NCI-H146 treated with DMSO at 0.1 percent for 48 hours (cell line): ENCODE measurements at regions not wholly inside any gene's neighbourhood (a gene's known extent, or its start where the extent isn't known, plus 50 kb on each side); places are given as distances from the start of the nearest gene placed in this dataset.

ENCODE experiments used
- DNase-seq: peaks from one replicate; lab custom pipeline; 2025; ENCODE audit not compliant: unreplicated experiment; lab: John Stamatoyannopoulos, UW

DNA sequence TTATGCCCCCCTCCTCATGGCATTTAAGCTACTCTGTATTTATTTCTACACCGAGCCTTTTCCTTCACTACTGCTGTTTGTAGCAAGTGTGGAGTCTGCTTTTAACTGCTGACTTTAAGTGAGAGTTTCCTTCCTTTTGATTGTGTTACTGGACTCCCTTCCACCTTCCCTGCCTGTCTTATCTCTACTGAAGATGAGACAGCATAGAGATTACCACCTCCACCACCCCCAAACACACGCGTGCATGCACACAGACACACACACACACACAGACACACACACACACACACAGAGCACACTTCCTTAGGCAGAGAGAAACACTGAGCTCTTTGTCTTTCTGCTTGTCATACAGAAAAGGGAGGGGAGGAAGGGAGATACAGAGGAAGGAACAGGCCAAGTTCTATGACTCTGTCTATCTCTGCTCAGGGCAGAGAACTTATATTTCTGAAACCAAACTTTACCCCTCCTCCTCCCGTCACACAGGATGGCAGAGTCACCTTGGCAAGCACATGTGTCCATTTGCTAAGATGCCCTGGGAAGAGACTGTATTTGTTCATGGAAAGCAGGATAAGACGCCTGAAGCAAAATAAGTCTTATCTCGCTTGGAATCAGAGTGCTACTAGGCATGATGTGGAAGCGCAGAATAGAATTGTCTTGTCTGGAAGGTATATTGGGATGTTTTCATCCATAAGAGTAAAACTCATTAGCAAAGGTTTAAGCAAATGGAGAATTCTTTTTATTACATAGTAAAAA lies 81.8 kb upstream of the CAV2 start:
- DNase-seq = no peak

DNA sequence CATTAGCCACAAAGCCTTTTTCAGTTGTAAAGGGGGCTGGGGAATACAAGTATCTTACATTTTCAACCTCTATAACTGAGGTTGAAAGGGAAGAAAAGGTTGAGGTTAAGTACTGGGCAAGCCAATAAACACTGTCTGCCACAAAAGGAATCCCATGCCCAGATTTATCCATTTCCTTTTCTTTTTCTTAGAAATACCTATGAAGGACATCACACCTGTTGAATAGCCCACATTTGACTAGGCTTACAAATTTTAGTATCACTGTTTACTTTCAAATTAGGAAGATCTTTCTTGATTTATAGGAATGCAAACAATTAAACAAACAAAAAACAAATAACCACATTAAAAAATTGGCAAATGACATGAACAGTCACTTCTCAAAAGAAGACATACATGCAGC lies 81.0 kb upstream of the CAV2 start:
- DNase-seq = no peak

DNA sequence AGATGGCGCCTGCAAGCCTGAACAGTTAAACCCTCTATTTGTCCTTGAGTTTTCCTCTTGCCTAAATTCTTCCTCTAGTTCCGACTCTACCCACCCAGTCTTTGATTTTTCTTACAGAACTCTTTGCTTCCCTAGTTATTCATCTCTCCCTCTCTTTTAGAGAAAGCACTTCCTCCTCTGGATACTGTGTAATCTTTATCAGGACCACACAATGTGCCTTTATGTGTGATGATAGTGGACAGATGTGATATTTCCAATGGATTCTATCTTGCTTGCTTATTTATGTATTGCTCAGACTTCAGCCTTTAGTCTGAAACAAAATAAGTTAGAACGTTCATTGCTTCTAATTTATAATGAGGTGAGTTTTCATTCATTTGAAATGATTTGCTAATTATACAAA lies 79.5 kb upstream of the CAV2 start:
- no peak for DNase-seq

DNA sequence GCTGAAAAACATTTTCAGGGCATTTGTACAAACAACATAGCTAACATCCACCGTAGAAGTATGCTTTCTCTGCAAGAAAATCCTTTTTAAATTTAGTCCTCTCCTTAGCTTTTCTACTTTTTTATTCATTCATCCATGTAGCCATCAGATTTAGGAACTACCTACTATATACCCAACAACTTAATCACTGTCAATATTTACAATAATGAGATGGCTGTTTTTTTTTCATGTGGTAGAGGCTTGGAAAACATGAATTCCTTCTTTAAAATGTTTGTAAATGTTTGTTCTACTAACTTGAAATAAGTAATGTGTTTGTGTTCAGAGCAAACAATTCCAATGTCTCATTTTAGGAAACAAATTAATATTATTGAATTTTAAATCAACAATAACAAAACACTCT lies 78.2 kb upstream of the CAV2 start:
- no peak for DNase-seq

DNA sequence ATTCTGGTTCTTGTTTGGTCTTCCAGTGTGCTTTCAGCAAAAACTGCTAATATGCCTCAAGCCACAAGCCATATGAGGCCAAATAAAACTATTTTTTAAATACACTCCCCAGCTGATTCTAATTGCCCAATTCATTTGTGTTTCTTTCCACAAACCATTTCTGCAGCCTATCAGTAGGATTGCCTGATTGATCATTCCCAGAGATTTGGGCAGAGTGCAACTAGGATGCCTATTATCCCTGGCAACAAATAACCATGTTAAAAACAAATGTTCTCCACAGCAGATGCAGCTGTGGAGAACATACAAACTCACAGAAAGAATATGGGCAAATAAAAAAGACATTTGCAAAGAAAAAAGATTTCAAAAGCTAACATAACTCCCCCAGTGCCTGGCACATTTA lies 76.9 kb upstream of the CAV2 start:
- DNase-seq = no peak

DNA sequence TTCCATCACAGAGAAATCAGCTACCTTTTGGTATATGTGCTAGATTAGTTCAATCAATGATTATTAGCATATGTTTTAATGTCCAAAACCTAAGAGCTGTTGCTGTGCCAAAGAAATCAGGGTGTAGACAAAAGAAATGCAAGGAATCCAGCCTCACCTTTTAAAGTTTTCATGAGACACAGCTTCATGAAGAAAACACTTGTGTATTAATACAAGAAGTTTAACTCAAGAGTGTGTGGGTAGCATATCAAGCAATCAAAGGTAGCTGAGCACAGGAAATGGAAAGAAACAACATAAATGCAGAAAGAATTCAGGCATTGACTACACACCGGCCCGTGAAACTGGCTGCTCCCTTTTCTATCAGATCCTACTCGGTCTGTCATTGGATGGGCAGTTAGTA lies 76.0 kb upstream of the CAV2 start:
- DNase-seq = no peak

DNA sequence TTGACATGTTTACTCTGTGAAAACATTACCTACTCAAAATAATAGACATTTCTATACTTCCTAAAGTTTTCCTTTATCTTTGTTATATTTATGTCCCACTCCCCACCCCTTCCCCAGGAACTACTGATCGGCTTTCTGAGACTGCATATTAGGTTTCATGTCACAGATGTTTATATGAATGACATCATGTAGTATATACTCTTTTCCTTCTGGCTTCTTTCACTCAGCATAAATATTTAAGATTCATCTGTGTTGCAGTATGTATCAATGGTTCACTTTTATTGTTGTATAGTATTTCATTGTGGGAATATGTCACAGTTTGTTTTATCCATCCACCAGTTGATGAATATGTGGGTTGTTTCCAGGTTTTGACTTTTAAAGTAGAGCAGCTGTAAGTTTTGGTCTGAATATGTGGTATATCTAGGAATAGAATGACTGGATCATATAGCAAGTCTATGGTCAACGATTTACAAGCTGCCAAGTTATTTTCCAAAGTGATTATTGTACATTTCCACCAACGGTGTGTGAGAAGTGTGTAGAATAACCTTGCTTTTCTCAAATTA lies 73.8 kb upstream of the CAV2 start:
- no peak for DNase-seq

DNA sequence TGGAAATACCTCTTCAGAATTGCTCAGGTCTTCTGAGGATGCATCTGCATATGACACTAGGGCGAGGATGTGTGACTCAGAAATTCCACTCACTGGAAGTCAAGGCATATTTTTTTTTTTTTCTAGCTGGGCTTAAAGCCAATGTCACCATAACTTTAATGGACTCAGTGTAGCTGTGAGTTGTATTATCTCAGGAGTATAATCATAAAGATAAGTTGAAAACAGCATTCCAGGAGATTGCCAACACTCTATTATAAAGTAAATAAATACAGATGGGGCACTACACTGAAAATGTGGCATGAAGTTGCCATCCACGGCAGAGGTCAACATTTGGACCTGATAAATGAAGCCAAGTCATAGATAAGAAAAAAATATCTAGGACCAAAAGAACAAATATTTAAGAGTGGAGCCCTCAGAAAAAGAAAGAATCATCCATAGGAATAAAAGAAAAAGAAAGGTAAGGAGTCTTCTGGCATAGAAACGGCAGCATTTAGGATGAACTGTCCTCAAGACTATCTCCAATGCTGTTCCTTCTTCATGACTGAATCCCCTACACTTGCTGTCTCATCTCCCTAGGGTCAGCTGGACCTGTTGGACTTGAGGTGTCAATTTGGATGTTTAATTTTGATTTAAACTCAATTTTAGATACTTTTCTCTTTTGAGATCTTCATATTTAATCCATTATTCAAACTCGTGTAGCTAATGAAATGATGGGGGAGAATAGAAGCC lies 72.9 kb upstream of the CAV2 start:
- no peak for DNase-seq

DNA sequence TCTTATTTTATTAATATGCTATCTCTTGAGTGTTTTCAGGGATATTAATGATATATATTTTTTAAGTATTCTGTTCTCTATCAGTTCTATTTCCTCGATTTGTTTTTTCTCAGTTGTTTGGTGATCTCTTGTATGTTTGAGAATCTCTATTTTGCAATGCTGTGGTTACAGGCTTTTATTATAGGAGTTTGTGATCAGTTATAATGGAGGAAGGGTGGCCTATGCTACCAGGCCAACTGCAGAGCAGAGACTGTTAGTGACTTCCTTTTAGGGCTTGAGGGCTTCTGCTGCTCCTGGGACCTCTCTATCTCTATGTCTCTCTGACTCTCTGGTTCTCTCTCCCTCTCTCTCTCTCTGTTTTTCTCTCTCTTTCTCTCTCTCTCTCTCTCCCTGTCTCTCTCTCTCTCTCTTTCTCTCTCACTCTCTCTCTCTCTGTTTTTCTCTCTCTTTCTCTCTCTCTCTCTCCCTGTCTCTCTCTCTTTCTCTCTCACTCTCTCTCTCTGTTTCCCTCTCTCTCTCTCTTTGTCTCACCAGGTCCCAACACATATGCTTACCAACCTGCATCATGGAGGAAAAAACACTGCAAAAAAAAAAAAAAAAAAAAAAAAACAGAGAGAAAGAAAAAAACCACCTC lies 69.4 kb upstream of the CAV2 start:
- DNase-seq = no peak

DNA sequence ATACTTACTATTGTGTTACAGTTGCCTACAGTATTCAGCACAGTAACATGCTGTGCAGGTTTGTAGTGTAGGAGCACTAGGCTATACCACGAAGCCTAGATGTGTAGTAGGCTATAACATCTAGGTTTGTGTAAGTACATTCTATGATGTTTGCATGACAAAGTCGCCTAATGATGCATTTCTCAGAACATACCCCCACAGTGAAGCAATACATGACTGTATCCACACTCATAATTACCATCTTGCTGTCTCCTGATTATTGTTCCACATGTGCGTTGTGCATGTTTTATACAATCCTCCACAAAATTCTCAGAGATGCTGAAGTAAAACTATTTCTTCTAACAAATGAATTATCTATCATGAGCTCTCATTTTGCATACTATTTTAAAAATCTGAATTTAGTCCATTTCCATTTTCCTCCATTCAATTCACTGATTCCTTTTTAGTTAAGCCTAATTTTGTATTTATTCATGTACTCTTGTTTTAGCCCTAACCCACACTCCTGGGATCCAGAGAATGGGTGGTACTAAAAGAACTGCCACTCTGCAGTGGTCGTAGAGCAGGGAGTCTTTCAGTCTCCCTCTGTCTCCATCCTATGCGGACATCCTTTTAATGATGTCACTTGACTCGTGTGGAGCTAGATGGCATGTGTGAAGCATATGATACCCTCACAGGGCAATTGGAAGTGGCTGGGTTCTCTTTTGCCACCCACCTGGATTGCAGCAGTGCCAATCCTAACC lies 67.6 kb upstream of the CAV2 start:
- DNase-seq = no peak

DNA sequence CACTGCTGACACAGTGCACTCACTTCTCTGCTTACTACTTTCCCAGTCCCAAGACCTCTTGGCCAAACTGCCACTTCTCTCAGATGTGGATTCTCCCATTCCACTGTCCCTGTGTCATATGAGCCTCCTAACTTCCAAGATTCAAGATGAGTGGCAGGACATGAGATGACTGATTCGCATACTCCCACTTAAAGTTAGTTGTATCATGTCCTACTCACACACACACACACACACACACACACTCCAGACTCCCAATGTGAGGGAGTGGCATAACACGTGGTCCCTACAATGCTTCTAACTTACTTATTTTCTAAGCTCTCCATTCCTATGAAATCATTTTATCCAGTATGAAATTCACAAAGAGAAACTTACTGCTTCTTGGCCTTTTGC lies 67.0 kb upstream of the CAV2 start:
- DNase-seq = no peak

DNA sequence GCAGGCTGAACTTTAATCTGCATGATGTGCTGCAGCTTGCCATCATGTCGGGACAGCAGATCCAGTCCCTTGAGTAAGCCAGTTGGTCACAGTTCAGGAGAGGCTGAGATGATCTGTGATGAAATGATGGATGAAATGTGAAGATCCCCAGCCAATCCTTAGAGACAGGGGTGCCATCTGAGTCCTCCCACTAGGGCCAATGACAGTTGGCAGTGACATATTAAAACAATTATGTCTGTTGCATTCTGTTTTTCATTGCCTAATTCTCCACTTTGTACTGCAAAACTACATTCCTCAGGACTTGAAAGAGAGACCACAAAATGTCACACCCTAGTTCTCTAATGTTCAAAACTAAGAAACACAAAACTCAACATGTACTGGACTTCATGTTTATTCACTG lies 66.3 kb upstream of the CAV2 start:
- no peak for DNase-seq

DNA sequence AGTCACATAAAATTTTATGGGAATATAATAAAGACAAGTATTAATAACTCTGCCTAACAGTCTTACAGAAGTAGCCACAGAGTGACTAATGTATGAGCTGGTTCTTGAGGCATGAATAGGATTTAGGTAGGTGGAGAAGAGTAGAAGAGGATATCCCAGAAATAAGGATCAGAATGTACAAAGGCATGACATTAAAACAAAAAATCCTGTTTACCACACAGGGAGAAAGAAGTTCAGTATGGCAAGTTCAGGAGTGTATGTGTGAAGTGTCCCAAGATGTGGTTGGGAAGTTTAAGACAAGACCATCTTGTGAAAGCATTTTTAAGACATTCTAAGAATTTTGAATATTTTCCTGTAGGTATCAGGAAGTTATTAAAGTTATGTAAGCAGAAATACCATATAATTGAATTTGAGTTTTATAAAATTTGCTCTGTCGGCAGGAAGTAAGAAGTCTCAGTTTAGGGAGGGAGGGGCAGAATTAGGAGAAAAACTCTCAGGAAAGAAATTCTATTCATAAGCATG lies 64.7 kb upstream of the CAV2 start:
- DNase-seq = no peak

DNA sequence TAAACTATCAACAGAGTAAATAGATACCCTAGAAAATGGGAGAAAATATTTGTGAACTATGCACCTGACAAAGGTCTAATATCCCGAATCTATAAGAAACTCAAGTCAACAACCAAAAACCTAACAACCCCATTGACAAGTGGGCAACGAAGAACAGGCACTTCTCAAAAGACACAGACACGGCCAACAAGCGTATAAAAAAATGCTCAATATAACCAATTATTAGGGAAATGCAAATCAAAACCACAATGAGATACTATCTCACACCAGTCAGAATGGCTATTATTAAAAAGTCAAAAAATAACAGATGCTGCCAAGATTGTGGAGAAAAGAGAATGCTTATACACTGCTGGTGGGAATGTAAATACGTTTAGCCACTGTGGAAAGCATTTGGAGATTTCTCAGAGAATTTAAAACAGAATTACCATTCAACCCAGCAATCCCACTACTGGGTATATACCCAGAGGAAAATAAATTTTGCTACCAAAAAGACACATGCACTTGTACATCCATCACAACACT lies 63.2 kb upstream of the CAV2 start:
- no peak for DNase-seq

DNA sequence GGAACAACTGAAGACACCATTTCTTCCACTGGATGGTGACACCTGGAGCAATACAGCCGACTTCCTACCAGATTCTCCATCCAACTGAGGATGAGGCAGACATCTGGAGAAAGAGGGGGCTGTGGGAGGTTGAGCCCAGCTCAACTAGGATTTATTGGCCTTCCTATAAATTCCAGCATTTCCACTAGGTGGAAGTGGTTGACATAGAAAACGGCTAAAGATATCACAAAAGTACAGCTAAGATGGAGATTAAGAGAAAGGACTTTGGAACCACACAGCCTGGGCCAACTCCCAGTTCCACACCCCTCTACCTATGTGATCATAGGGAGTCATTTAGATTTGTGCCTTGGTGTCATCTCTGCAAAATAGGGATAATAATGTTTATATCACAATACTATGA lies 61.3 kb upstream of the CAV2 start:
- no peak for DNase-seq

DNA sequence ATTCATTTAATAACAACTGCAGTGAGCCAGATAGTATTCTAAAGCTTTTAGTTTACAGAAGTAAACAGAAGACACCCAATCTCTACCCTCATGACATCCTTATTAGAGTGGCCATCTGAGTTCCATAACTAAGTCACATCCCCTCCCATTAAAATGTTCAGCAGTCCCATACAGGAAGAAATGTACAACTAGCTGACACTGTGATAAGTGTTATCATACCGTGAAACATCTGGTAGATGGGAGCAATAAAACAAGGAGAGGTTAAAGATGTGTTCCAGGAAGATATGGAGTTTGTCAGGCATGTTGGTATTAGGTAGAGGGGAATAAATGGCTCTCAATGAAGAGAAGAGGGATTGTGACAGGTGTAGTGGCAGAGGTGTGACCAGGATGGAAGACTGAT lies 60.5 kb upstream of the CAV2 start:
- no peak for DNase-seq

DNA sequence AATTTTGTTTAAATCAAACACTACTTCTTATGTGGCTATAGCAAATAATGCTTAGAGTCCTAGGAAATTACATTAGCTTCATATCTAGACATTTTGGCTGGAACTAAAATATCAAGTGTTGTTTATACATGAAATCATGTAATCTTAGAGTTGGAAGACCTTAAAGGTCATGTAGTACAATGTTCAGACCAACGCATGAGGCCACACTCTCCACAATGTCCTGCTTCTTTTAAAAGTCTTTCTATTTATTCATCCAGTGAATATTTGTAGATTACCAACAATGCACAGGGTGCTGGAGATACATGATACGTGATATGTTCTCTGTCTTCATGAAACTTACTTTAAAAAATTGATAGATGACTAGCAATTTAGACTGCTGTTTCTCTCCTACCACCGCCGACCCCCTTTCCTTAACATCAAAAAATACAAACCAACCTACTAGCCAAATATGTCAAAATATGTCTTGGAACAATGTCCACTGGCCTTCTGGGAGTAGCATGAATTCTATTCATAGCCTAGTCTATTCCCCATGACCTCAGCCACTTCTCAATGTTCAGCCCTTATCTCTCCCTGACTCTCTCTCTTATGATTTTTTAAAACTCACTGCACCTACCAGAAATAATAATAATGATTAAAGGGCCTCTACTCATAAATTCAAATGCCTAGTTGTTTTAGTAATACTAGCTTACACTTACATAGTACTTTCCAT lies 59.5 kb upstream of the CAV2 start:
- no peak for DNase-seq

DNA sequence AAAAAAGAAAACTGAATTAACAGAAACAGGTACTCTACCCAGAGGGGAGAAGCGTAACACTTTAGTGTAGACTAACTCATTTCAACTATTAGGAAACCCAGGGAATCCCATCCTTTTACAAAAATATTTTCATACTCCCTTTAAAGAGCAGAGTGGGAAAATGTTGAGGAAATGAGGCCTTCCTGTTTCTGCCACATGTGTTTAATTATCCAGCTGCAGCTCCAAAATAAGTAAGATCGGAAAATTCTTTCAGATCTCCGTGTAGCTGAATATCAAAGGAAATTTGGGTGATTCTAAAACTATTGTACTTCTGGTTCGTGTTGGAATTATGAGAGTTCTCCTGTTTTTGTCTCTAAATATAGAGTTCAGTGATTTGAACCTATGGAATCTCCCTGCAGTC lies 58.0 kb upstream of the CAV2 start:
- no peak for DNase-seq

DNA sequence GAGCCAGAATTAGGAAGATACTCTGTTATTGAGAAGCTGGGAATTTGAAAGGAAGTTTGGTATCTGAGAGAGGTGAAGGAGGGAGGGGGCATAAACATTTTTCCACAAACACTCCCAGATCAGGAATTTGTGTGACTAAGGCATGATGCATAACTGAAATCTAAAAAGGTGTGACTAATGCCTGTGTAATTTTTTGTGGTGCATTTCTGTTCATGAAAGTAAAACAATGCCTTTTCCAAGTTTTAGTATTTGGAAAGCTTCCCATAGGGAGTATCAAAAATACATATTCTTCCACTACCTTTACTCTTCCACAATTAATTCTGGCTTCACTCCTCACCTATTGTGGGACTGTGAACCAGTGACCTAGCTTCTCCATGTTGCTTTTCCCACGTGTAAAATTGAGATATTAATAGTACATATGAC lies 56.4 kb upstream of the CAV2 start:
- no peak for DNase-seq

DNA sequence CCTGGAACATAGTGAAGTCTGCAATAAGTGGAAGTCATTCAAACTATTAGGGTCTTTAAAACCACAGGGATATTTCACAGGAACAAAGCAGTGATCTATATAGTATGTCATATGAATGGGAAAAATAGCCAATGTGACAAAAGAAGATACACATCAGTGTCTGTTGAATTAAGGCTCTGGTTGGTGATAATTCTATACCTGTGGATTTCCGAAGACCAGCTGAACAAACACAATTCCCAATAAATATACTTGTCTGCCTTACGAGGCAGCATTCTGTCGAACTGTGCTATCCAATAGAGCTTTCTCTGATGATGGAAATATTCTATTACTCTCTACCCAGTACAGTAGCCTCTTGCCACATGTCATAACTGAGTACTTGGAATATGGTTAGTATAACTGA lies 55.9 kb upstream of the CAV2 start:
- DNase-seq = peak; percentile 2
